HG03045 (cell line): ENCODE measurements at regions not wholly inside any gene's neighbourhood (a gene's known extent, or its start where the extent isn't known, plus 50 kb on each side); places are given as distances from the start of the nearest gene placed in this dataset.

Source experiments
- ATAC-seq: cut with Tn5 transposase; IDR thresholded peaks from one replicate; pipeline ENCODE4 v1.9.1; 2021; ENCODE audit warnings: mild to moderate bottlenecking, moderate library complexity; ENCODE audit not compliant: unreplicated experiment

- ATAC-seq: no peak
These were observed 2141.6 kb upstream of the C9orf72 start for GRCh38 chr9:29714860-29715259.

- ATAC-seq: no peak
These were observed 2144.3 kb upstream of the C9orf72 start for GRCh38 chr9:29717631-29718030.

GRCh38 chr9:29730163-29730562 lies 2156.9 kb upstream of the C9orf72 start:
- ATAC-seq: no peak

GRCh38 chr9:29740518-29740917 lies 2167.2 kb upstream of the C9orf72 start:
- no peak for ATAC-seq

GRCh38 chr9:29741169-29741568 lies 2167.9 kb upstream of the C9orf72 start:
- ATAC-seq: no peak

- no peak for ATAC-seq
These were observed 2176.8 kb upstream of the C9orf72 start for GRCh38 chr9:29750062-29750461.

GRCh38 chr9:29751226-29751625 lies 2177.9 kb upstream of the C9orf72 start:
- no peak for ATAC-seq

GRCh38 chr9:29753638-29754037 lies 2180.4 kb upstream of the C9orf72 start:
- ATAC-seq: no peak

- no peak for ATAC-seq
These were observed 2195.7 kb upstream of the C9orf72 start for GRCh38 chr9:29769019-29769418.

- no peak for ATAC-seq
These were observed 2200.4 kb upstream of the C9orf72 start for GRCh38 chr9:29773676-29774075.

- no peak for ATAC-seq
These were observed 2202.2 kb upstream of the C9orf72 start for GRCh38 chr9:29775491-29775890.

- ATAC-seq: no peak
These were observed 2205.1 kb upstream of the C9orf72 start for GRCh38 chr9:29778281-29778849.

- no peak for ATAC-seq
These were observed 2220.7 kb upstream of the C9orf72 start for GRCh38 chr9:29793970-29794369.

GRCh38 chr9:29796291-29796952 lies 2223.1 kb upstream of the C9orf72 start:
- ATAC-seq: peak; percentile 82

- ATAC-seq: no peak
These were observed 2225.3 kb upstream of the C9orf72 start for GRCh38 chr9:29798599-29798998.

GRCh38 chr9:29799227-29799626 lies 2225.9 kb upstream of the C9orf72 start:
- ATAC-seq: no peak

GRCh38 chr9:29800821-29801220 lies 2227.5 kb upstream of the C9orf72 start:
- ATAC-seq: no peak

GRCh38 chr9:29802454-29802853 lies 2229.2 kb upstream of the C9orf72 start:
- ATAC-seq: no peak

- peak; percentile 62 for ATAC-seq
These were observed 2233.8 kb upstream of the C9orf72 start for GRCh38 chr9:29806937-29807618.

GRCh38 chr9:29816954-29817703 lies 2243.8 kb upstream of the C9orf72 start:
- ATAC-seq: no peak

GRCh38 chr9:29822458-29822857 lies 2249.2 kb upstream of the C9orf72 start:
- no peak for ATAC-seq

GRCh38 chr9:29826421-29826820 lies 2253.1 kb upstream of the C9orf72 start:
- no peak for ATAC-seq
